ENCODE measurements at regions not wholly inside any gene's neighbourhood (a gene's known extent, or its start where the extent isn't known, plus 50 kb on each side); places are given as distances from the start of the nearest gene placed in this dataset.

- Histone ChIP-seq H3K36me3 (no peaks in the 10 kb centered on the region), H3K4me3 (no peak overlapping the region), H3K9me3 (no peaks in the 10 kb centered on the region), H3K27ac (no peak overlapping the region), H3K27me3 (no peaks in the 10 kb centered on the region), H3K4me1 (no peaks in the 10 kb centered on the region)
- intact Hi-C loops (cut with DNase I; ENCODE audit: low total_unique reads): no loop called here
- TF ChIP-seq CTCF (IDR thresholded peaks at IDR 0.05) (no peak), POLR2A (IDR thresholded peaks at IDR 0.05) (no peak), EP300 (IDR thresholded peaks at IDR 0.05; ENCODE audit: low read depth) (no peak), POLR2AphosphoS5 (IDR thresholded peaks at IDR 0.05) (no peak)
- in situ Hi-C loops (cut with MboI; ENCODE audit: low pct_ligation_motif_present in 1 of 4, low pct_unique_long_range_greater_than_20kb in 1 of 4, low sequenced_read_pairs in 3 of 4): no loop called here
- DNase-seq: no peak
Measured at GRCh38 chr5:121748686-121749085, 103.0 kb upstream of the FTMT start.

GRCh38 chr5:121752149-121752548 lies 99.5 kb upstream of the FTMT start:
- Histone ChIP-seq H3K4me3 (no peak overlapping the region), H3K36me3 (no peaks in the 10 kb centered on the region), H3K9me3 (no peaks in the 10 kb centered on the region), H3K27ac (no peak overlapping the region), H3K4me1 (no peaks in the 10 kb centered on the region), H3K27me3 (no peaks in the 10 kb centered on the region)
- WGBS, 2 donors (ENCODE audit: low coverage in 1 of 2): 89 to 100% methylated on average over 1 of the region's 1 CpG
- intact Hi-C loops (cut with DNase I; ENCODE audit: low total_unique reads): no loop called here
- in situ Hi-C loops (cut with MboI; ENCODE audit: low pct_ligation_motif_present in 1 of 4, low pct_unique_long_range_greater_than_20kb in 1 of 4, low sequenced_read_pairs in 3 of 4): no loop called here
- no peak for TF ChIP-seq CTCF (IDR thresholded peaks at IDR 0.05)
- no peak for TF ChIP-seq POLR2AphosphoS5 (IDR thresholded peaks at IDR 0.05)
- no peak for TF ChIP-seq EP300 (IDR thresholded peaks at IDR 0.05; ENCODE audit: low read depth)
- TF ChIP-seq POLR2A (IDR thresholded peaks at IDR 0.05): no peak
- no peak for DNase-seq

- intact Hi-C loops (cut with DNase I; ENCODE audit: low total_unique reads) (no loop called here), in situ Hi-C loops (cut with MboI; ENCODE audit: low pct_ligation_motif_present in 1 of 4, low pct_unique_long_range_greater_than_20kb in 1 of 4, low sequenced_read_pairs in 3 of 4) (no loop called here)
- Histone ChIP-seq H3K9me3 (no peaks in the 10 kb centered on the region), H3K36me3 (no peaks in the 10 kb centered on the region), H3K4me3 (no peak overlapping the region), H3K27me3 (no peaks in the 10 kb centered on the region), H3K4me1 (no peaks in the 10 kb centered on the region), H3K27ac (no peak overlapping the region)
- 90% methylated on average over 4 of the region's 4 CpGs for WGBS, 2 donors (ENCODE audit: low coverage in 1 of 2)
- no peak for TF ChIP-seq EP300 (IDR thresholded peaks at IDR 0.05; ENCODE audit: low read depth)
- no peak for TF ChIP-seq POLR2A (IDR thresholded peaks at IDR 0.05)
- no peak for TF ChIP-seq CTCF (IDR thresholded peaks at IDR 0.05)
- no peak for TF ChIP-seq POLR2AphosphoS5 (IDR thresholded peaks at IDR 0.05)
- DNase-seq: no peak
Measured at GRCh38 chr5:121755266-121755665, 96.4 kb upstream of the FTMT start.

GRCh38 chr5:121757753-121758152 lies 93.9 kb upstream of the FTMT start:
- TF ChIP-seq EP300 (IDR thresholded peaks at IDR 0.05; ENCODE audit: low read depth) (no peak), POLR2A (IDR thresholded peaks at IDR 0.05) (no peak)
- no peaks in the 10 kb centered on the region for H3K36me3 ChIP-seq
- whole genome bisulfite sequencing, 2 donors (ENCODE audit: low coverage in 1 of 2): 91 to 100% methylated on average over 2 of the region's 2 CpGs
- H3K27me3 ChIP-seq: no peaks in the 10 kb centered on the region
- intact Hi-C loops (cut with DNase I; ENCODE audit: low total_unique reads) (no loop called here), in situ Hi-C loops (cut with MboI; ENCODE audit: low pct_ligation_motif_present in 1 of 4, low pct_unique_long_range_greater_than_20kb in 1 of 4, low sequenced_read_pairs in 3 of 4) (no loop called here)
- no peaks in the 10 kb centered on the region for H3K4me1 ChIP-seq
- no peak overlapping the region for H3K4me3 ChIP-seq
- no peak for DNase-seq
- no peak overlapping the region for H3K27ac ChIP-seq
- no peaks in the 10 kb centered on the region for H3K9me3 ChIP-seq

- H3K4me1 ChIP-seq: no peaks in the 10 kb centered on the region
- H3K36me3 ChIP-seq: no peaks in the 10 kb centered on the region
- H3K4me3 ChIP-seq: no peak overlapping the region
- in situ Hi-C loops (cut with MboI; ENCODE audit: low pct_ligation_motif_present in 1 of 4, low pct_unique_long_range_greater_than_20kb in 1 of 4, low sequenced_read_pairs in 3 of 4): no loop called here
- H3K9me3 ChIP-seq: no peaks in the 10 kb centered on the region
- DNase-seq: no peak
- H3K27me3 ChIP-seq: no peaks in the 10 kb centered on the region
- WGBS, 2 donors (ENCODE audit: low coverage in 1 of 2): 66 to 88% methylated on average over 3 to 6 of the region's 6 CpGs
- no peak for TF ChIP-seq EP300 (IDR thresholded peaks at IDR 0.05; ENCODE audit: low read depth)
- no peak for TF ChIP-seq POLR2A (IDR thresholded peaks at IDR 0.05)
- no peak for TF ChIP-seq CTCF (IDR thresholded peaks at IDR 0.05)
- TF ChIP-seq POLR2AphosphoS5 (IDR thresholded peaks at IDR 0.05): no peak
- H3K27ac ChIP-seq: no peak overlapping the region
- intact Hi-C loops (cut with DNase I; ENCODE audit: low total_unique reads): no loop called here
Measured at GRCh38 chr5:121758615-121759014, 93.1 kb upstream of the FTMT start.

Data from transverse colon (tissue), 4 donors.